Duodenal mucosa (tissue), 2 donors: ENCODE measurements at regions not wholly inside any gene's neighbourhood (a gene's known extent, or its start where the extent isn't known, plus 50 kb on each side); places are given as distances from the start of the nearest gene placed in this dataset.

ENCODE experiments used
- H3K27ac ChIP-seq: one replicate; pipeline ENCODE4 v1.7.0; 2013; ENCODE audit warnings: low read depth, low read length
- H3K27me3 ChIP-seq, 2 donors: one replicate each; pipeline ENCODE4 v1.7.0; 2013; ENCODE audit warnings: low read length in 2 of 2, control low read depth in 1 of 2; ENCODE audit not compliant: insufficient read depth in 2 of 2, control insufficient read depth in 1 of 2
- H3K36me3 ChIP-seq, 2 donors: one replicate each; pipeline ENCODE4 v1.7.0; 2013; ENCODE audit warnings: low read length in 2 of 2, control low read depth in 1 of 2; ENCODE audit not compliant: insufficient read depth in 2 of 2, control insufficient read depth in 1 of 2
- H3K4me1 ChIP-seq, 2 donors: one replicate each; pipeline ENCODE4 v1.7.0; 2013; ENCODE audit warnings: low read length in 2 of 2, control low read depth in 1 of 2; ENCODE audit not compliant: insufficient read depth in 2 of 2, control insufficient read depth in 1 of 2
- H3K4me3 ChIP-seq, 2 donors: one replicate each; pipeline ENCODE4 v1.7.0; 2013; ENCODE audit warnings: low read length in 2 of 2, low read depth in 1 of 2
- H3K9ac ChIP-seq, 2 donors: one replicate each; pipeline ENCODE4 v1.7.0; 2013; ENCODE audit warnings: low read length in 2 of 2, low read depth in 1 of 2
- H3K9me3 ChIP-seq, 2 donors: one replicate each; pipeline ENCODE4 v1.7.0; 2013; ENCODE audit warnings: low read length in 2 of 2, control low read depth in 1 of 2; ENCODE audit not compliant: control insufficient read depth in 1 of 2

- no peak overlapping the region for H3K4me3 ChIP-seq
- no peaks in the 10 kb centered on the region for H3K4me1 ChIP-seq
- peaks cover 24 to 30% of the 10 kb centered on the region in 2 donors for H3K9me3 ChIP-seq
- no peaks in the 10 kb centered on the region for H3K27me3 ChIP-seq
- H3K36me3 ChIP-seq: no peaks in the 10 kb centered on the region
- H3K27ac ChIP-seq: no peak overlapping the region
- no peak overlapping the region for H3K9ac ChIP-seq
These were observed 61.2 kb upstream of the ZNF716 start for GRCh38 chr7:57388761-57389160.

DNA sequence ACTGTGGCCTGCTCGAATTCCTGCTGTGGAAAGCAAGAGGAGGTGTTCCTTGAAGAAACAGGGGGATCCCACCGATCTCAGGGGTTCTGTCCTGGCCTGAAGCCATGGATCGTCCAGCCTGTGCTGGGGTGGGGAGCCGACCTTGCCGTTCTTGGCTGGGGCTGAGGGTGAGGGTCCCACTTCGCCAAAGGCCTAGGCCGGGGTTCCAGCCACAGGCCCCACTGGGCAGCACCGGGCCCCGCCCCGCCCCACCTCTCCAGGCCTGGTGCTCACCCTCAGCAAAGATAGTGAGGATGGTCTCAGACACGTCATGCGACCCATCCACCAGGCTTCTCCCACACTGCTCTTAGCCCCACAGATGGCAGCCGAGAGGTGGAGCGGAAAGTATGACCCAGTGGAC is 51.4 kb upstream of the ZNF716 start:
- H3K9me3 ChIP-seq: peaks cover 8 to 28% of the 10 kb centered on the region in 2 donors
- no peaks in the 10 kb centered on the region for H3K36me3 ChIP-seq
- H3K9ac ChIP-seq: no peak overlapping the region
- H3K4me1 ChIP-seq: no peaks in the 10 kb centered on the region
- no peak overlapping the region for H3K27ac ChIP-seq
- no peaks in the 10 kb centered on the region for H3K27me3 ChIP-seq
- H3K4me3 ChIP-seq: no peak overlapping the region

DNA sequence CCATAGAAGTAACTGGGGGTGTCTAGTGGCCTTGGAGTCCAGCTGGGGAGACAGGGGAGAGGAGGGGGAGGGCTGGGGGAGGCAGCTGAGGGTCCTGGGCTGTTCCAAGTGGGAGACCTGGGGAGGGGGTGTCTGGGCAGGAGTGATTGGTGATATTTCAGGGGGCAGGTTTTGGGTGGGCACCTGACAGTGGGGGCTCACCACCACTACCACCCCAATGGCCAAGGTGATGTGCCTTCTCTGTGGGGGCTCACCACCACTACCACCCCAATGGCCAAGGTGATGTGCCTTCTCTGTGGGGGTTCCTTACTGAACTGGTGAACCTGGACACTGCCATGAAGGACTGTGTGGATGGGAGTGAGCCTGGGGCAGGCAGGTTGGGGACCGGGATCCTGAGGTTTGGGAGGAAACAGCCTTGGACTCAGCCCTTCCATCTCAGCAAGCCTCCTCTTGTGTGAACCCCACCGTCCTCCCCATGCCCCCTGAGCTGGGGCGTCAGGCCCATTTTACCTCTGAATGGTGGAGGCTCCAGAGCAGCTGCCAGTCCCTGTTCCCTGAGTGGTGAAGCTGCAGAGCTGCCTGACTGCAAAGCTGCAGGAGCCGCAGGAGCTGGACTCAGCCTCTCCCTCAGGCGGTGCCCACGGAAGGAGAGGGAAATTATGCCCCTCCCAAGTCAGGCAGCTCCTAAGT is 50.6 kb upstream of the ZNF716 start:
- Histone ChIP-seq H3K27me3 (no peaks in the 10 kb centered on the region), H3K9ac (no peak overlapping the region), H3K9me3 (peaks cover 16 to 25% of the 10 kb centered on the region in 2 donors), H3K36me3 (no peaks in the 10 kb centered on the region), H3K4me1 (no peaks in the 10 kb centered on the region), H3K27ac (no peak overlapping the region), H3K4me3 (no peak overlapping the region)

- Histone ChIP-seq H3K9ac (no peak overlapping the region), H3K9me3 (peaks cover 16 to 23% of the 10 kb centered on the region in 2 donors), H3K27me3 (no peaks in the 10 kb centered on the region), H3K4me1 (no peaks in the 10 kb centered on the region), H3K36me3 (no peaks in the 10 kb centered on the region), H3K27ac (no peak overlapping the region), H3K4me3 (no peak overlapping the region)
These were observed 50.0 kb upstream of the ZNF716 start for GRCh38 chr7:57399972-57400371.
